Skeletal muscle satellite cell (primary cell): ENCODE measurements at regions not wholly inside any gene's neighbourhood (a gene's known extent, or its start where the extent isn't known, plus 50 kb on each side); places are given as distances from the start of the nearest gene placed in this dataset.
A peak's percentile ranks its signal among the peaks of the same experiment; 100 is the strongest.

Source experiments
- H3K27me3 ChIP-seq: 2 replicates; pipeline ENCODE4 v1.7.0; 2013; ENCODE audit warnings: low read length; ENCODE audit not compliant: control insufficient read depth, insufficient read depth
- H3K36me3 ChIP-seq: 2 replicates; pipeline ENCODE4 v1.7.0; 2013; ENCODE audit warnings: mild to moderate bottlenecking, control low read depth, low read length; ENCODE audit not compliant: insufficient read depth
- H3K4me1 ChIP-seq: 2 replicates; pipeline ENCODE4 v1.7.0; 2013; ENCODE audit warnings: low read length; ENCODE audit not compliant: control insufficient read depth, insufficient read depth
- H3K4me2 ChIP-seq: 2 replicates; pipeline ENCODE4 v1.7.0; 2013; ENCODE audit warnings: mild to moderate bottlenecking, low read length
- H3K4me3 ChIP-seq: 2 replicates; pipeline ENCODE4 v1.7.0; 2013; ENCODE audit warnings: low read length
- H3K9ac ChIP-seq: 2 replicates; pipeline ENCODE4 v1.7.0; 2013; ENCODE audit warnings: mild to moderate bottlenecking, low read depth, low read length, moderate library complexity
- H3K9me3 ChIP-seq: replicated peaks from 2 replicates; pipeline ENCODE4 v1.7.0; 2013; ENCODE audit warnings: mild to moderate bottlenecking, control low read depth, low read length

- H3K9ac ChIP-seq: no peak overlapping the region
- no peaks in the 10 kb centered on the region for H3K36me3 ChIP-seq
- no peaks in the 10 kb centered on the region for H3K9me3 ChIP-seq
- no peaks in the 10 kb centered on the region for H3K27me3 ChIP-seq
- H3K4me2 ChIP-seq: no peak overlapping the region
- H3K4me3 ChIP-seq: no peak overlapping the region
- peaks cover 9% of the 10 kb centered on the region for H3K4me1 ChIP-seq
Observed at GRCh38 chr2:181771356-181771755, 91.0 kb upstream of the NEUROD1 start.

- Histone ChIP-seq H3K4me3 (no peak overlapping the region), H3K9ac (no peak overlapping the region), H3K9me3 (no peaks in the 10 kb centered on the region), H3K27me3 (no peaks in the 10 kb centered on the region), H3K4me1 (peaks cover 9% of the 10 kb centered on the region), H3K4me2 (no peak overlapping the region), H3K36me3 (no peaks in the 10 kb centered on the region)
Observed at GRCh38 chr2:181772334-181772733, 92.0 kb upstream of the NEUROD1 start.

- Histone ChIP-seq H3K4me2 (no peak overlapping the region), H3K27me3 (no peaks in the 10 kb centered on the region), H3K9ac (no peak overlapping the region), H3K9me3 (no peaks in the 10 kb centered on the region), H3K4me3 (no peak overlapping the region), H3K36me3 (no peaks in the 10 kb centered on the region), H3K4me1 (peaks cover 9% of the 10 kb centered on the region)
Observed at GRCh38 chr2:181772777-181773176, 92.5 kb upstream of the NEUROD1 start.

GRCh38 chr2:181774685-181775084, 94.4 kb upstream of the NEUROD1 start:
- Histone ChIP-seq H3K9ac (no peak overlapping the region), H3K9me3 (no peaks in the 10 kb centered on the region), H3K36me3 (no peaks in the 10 kb centered on the region), H3K4me2 (no peak overlapping the region), H3K4me3 (no peak overlapping the region), H3K4me1 (peaks cover 16% of the 10 kb centered on the region), H3K27me3 (no peaks in the 10 kb centered on the region)

GRCh38 chr2:181776336-181776735, 96.0 kb upstream of the NEUROD1 start:
- Histone ChIP-seq H3K36me3 (no peaks in the 10 kb centered on the region), H3K9me3 (no peaks in the 10 kb centered on the region), H3K4me2 (no peak overlapping the region), H3K27me3 (no peaks in the 10 kb centered on the region), H3K4me1 (peaks cover 31% of the 10 kb centered on the region), H3K9ac (no peak overlapping the region), H3K4me3 (no peak overlapping the region)

- Histone ChIP-seq H3K27me3 (no peaks in the 10 kb centered on the region), H3K4me2 (no peak overlapping the region), H3K9ac (no peak overlapping the region), H3K4me3 (no peak overlapping the region), H3K9me3 (no peaks in the 10 kb centered on the region), H3K36me3 (no peaks in the 10 kb centered on the region), H3K4me1 (peaks cover 31% of the 10 kb centered on the region)
Observed at GRCh38 chr2:181777734-181778133, 97.4 kb upstream of the NEUROD1 start.

- H3K4me1 ChIP-seq: peaks cover 31% of the 10 kb centered on the region
- H3K4me3 ChIP-seq: no peak overlapping the region
- H3K27me3 ChIP-seq: no peaks in the 10 kb centered on the region
- no peaks in the 10 kb centered on the region for H3K36me3 ChIP-seq
- H3K9ac ChIP-seq: no peak overlapping the region
- H3K9me3 ChIP-seq: no peaks in the 10 kb centered on the region
- no peak overlapping the region for H3K4me2 ChIP-seq
Observed at GRCh38 chr2:181778621-181779201, 98.4 kb upstream of the NEUROD1 start.

GRCh38 chr2:181779288-181780021, 99.1 kb upstream of the NEUROD1 start:
- no peaks in the 10 kb centered on the region for H3K27me3 ChIP-seq
- H3K9ac ChIP-seq: no peak overlapping the region
- H3K36me3 ChIP-seq: no peaks in the 10 kb centered on the region
- no peak overlapping the region for H3K4me3 ChIP-seq
- no peak overlapping the region for H3K4me2 ChIP-seq
- H3K9me3 ChIP-seq: no peaks in the 10 kb centered on the region
- peaks cover 34% of the 10 kb centered on the region for H3K4me1 ChIP-seq

GRCh38 chr2:181780047-181780651, 99.8 kb upstream of the NEUROD1 start:
- Histone ChIP-seq H3K4me1 (peaks cover 35% of the 10 kb centered on the region), H3K4me3 (peak overlapping the region; percentile 27), H3K4me2 (no peak overlapping the region), H3K27me3 (no peaks in the 10 kb centered on the region), H3K36me3 (no peaks in the 10 kb centered on the region), H3K9ac (no peak overlapping the region), H3K9me3 (no peaks in the 10 kb centered on the region)

GRCh38 chr2:181780657-181781056, 100.3 kb upstream of the NEUROD1 start:
- Histone ChIP-seq H3K4me2 (no peak overlapping the region), H3K36me3 (no peaks in the 10 kb centered on the region), H3K4me3 (peak overlapping the region; percentile 27), H3K9ac (no peak overlapping the region), H3K4me1 (peaks cover 40% of the 10 kb centered on the region), H3K27me3 (no peaks in the 10 kb centered on the region), H3K9me3 (no peaks in the 10 kb centered on the region)

GRCh38 chr2:181781078-181781786, 100.9 kb upstream of the NEUROD1 start:
- no peaks in the 10 kb centered on the region for H3K36me3 ChIP-seq
- H3K4me2 ChIP-seq: no peak overlapping the region
- peaks cover 45% of the 10 kb centered on the region for H3K4me1 ChIP-seq
- H3K9me3 ChIP-seq: no peaks in the 10 kb centered on the region
- H3K9ac ChIP-seq: no peak overlapping the region
- no peaks in the 10 kb centered on the region for H3K27me3 ChIP-seq
- no peak overlapping the region for H3K4me3 ChIP-seq
